K562 (cell line): ENCODE measurements at regions not wholly inside any gene's neighbourhood (a gene's known extent, or its start where the extent isn't known, plus 50 kb on each side); places are given as distances from the start of the nearest gene placed in this dataset.

Experiments used
- ELK1 ChIP-seq: sonication (generic); formaldehyde crosslinking; IDR thresholded peaks from 2 replicates; pipeline ENCODE4 v1.8.1; 2022; ENCODE audit warnings: missing genetic modification reagents
- GATA2 ChIP-seq: sonication (generic); formaldehyde crosslinking; IDR thresholded peaks from 2 replicates; pipeline ENCODE4 v1.4.0; 2020; ENCODE audit warnings: mild to moderate bottlenecking, missing genetic modification reagents
- NONO ChIP-seq, 2 experiments: fragments of 200-400 bp in 1 of 2; fragments of 450-650 bp in 1 of 2; formaldehyde crosslinking in 1 of 2; IDR thresholded peaks; 2 replicates each; pipeline ENCODE4 v1.6.1; 2017; ENCODE audit warnings: low read depth in 2 of 2, mild to moderate bottlenecking in 2 of 2, moderate library complexity in 2 of 2, low read length in 1 of 2
- POLR2A ChIP-seq: fragments of 450-650 bp; conservative IDR thresholded peaks from 2 replicates; pipeline ENCODE4 v1.6.1; 2016
- REST ChIP-seq, 2 experiments: fragments of 450-650 bp; formaldehyde crosslinking in 1 of 2; IDR thresholded peaks; 2 replicates each; pipeline versions ENCODE4 v1.4.0 to v1.6.1; 2014 to 2020; ENCODE audit warnings: mild to moderate bottlenecking in 2 of 2, borderline replicate concordance in 1 of 2, low read depth in 1 of 2
- RFX5 ChIP-seq: IDR thresholded peaks from 2 replicates; pipeline ENCODE4 v1.6.1; 2011; ENCODE audit warnings: low read depth, mild to moderate bottlenecking, improper control_type of control experiment, low read length
- SP2 ChIP-seq: IDR thresholded peaks from 2 replicates; pipeline ENCODE4 v1.6.1; 2011; ENCODE audit warnings: mild to moderate bottlenecking, low read depth, low read length, moderate library complexity; ENCODE audit not compliant: poor library complexity, severe bottlenecking; ENCODE audit errors: extremely low read depth
- ZBTB8A ChIP-seq: fragments of 450-650 bp; IDR thresholded peaks from 2 replicates; pipeline ENCODE4 v1.6.1; 2018; ENCODE audit warnings: mild to moderate bottlenecking, moderate library complexity; ENCODE audit not compliant: partially characterized antibody
- TF ChIP-seq, protein P1 (sequence below), 3 experiments: IDR thresholded peaks in 2 of 3; conservative IDR thresholded peaks in 1 of 3; 2 replicates each; pipeline ENCODE4 v1.5.1; 2011 to 2012; ENCODE audit warnings: low read length in 3 of 3, mild to moderate bottlenecking in 3 of 3, control low read depth in 2 of 3, improper control_type of control experiment in 1 of 3, inconsistent platforms in 1 of 3, low read depth in 1 of 3, mixed read lengths in 1 of 3, moderate library complexity in 1 of 3; ENCODE audit not compliant: insufficient read depth in 2 of 3

DNA sequence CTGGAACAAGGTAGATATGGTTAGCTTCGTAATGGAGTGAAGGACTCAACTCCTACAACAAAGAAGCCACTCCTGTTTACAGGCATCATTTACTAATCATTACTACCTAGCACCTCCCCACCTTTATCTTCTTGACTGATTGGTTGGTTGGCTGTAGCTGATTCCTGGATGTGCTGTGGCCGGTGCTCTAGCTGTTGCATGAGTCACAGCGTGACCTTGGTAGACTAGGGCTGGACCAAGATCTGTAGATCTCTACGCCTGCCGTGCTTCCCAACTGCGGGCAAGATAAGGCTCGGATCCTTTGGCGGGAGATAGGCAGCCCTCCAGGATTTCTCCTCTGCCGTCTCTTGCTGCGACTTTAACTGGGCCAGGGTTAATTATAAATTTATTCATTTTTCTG is 194.3 kb upstream of the SOX11 start:
- TF ChIP-seq GATA2 (CRISPR knock-in tag) (no peak), SP2 (no peak), ELK1 (CRISPR knock-in tag) (no peak), POLR2A (no peak), RFX5 (no peak), REST (IDR thresholded peaks at IDR 0.05; ENCODE audit: borderline replicate concordance) (no peak), REST (CRISPR knock-in tag; IDR thresholded peaks at IDR 0.05; ENCODE audit: low read depth) (no peak), NONO (IDR thresholded peaks at IDR 0.05; ENCODE audit: low read depth in 2 of 2, low read length in 1 of 2) (no peak), ZBTB8A (no peak)
- TF ChIP-seq, protein P1, sequence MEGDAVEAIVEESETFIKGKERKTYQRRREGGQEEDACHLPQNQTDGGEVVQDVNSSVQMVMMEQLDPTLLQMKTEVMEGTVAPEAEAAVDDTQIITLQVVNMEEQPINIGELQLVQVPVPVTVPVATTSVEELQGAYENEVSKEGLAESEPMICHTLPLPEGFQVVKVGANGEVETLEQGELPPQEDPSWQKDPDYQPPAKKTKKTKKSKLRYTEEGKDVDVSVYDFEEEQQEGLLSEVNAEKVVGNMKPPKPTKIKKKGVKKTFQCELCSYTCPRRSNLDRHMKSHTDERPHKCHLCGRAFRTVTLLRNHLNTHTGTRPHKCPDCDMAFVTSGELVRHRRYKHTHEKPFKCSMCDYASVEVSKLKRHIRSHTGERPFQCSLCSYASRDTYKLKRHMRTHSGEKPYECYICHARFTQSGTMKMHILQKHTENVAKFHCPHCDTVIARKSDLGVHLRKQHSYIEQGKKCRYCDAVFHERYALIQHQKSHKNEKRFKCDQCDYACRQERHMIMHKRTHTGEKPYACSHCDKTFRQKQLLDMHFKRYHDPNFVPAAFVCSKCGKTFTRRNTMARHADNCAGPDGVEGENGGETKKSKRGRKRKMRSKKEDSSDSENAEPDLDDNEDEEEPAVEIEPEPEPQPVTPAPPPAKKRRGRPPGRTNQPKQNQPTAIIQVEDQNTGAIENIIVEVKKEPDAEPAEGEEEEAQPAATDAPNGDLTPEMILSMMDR (IDR thresholded peaks at IDR 0.05 in 2 of 3, conservative IDR thresholded peaks at IDR 0.05 in 1 of 3; ENCODE audit: insufficient read depth in 2 of 3, low read depth in 1 of 3, low read length in 3 of 3) = no peak
